Sigmoid colon (tissue), 6 donors: ENCODE measurements at regions not wholly inside any gene's neighbourhood (a gene's known extent, or its start where the extent isn't known, plus 50 kb on each side); places are given as distances from the start of the nearest gene placed in this dataset.

ENCODE experiments used
- DNase-seq: peaks from one replicate; pipeline ENCODE4 v3.0.0-alpha.2; 2019
- H3K27ac ChIP-seq, 4 donors: fragments of 200-600 bp; sonication (generic); one replicate each; pipeline ENCODE4 v1.5.1; 2016 to 2019; ENCODE audit warnings: mild to moderate bottlenecking in 1 of 4
- H3K27me3 ChIP-seq, 3 donors: fragments of 200-600 bp; sonication (generic); one replicate each; pipeline ENCODE4 v1.5.1; 2019; ENCODE audit warnings: mild to moderate bottlenecking in 1 of 3
- H3K36me3 ChIP-seq, 4 donors: fragments of 200-600 bp; sonication (generic); one replicate each; pipeline ENCODE4 v1.5.1; 2016 to 2019
- H3K4me1 ChIP-seq, 4 donors: fragments of 200-600 bp; sonication (generic); one replicate each; pipeline ENCODE4 v1.5.1; 2017 to 2019
- H3K4me3 ChIP-seq, 4 donors: fragments of 200-600 bp; sonication (generic); one replicate each; pipeline ENCODE4 v1.5.1; 2017 to 2019; ENCODE audit warnings: mild to moderate bottlenecking in 2 of 4, moderate library complexity in 1 of 4
- H3K9me3 ChIP-seq, 4 donors: fragments of 200-600 bp in 3 of 4; sonication (generic) in 3 of 4; one replicate each; pipeline versions ENCODE4 v1.5.1 to v1.6.1; 2013 to 2019
- EP300 ChIP-seq, 4 donors: sonication (generic); formaldehyde crosslinking; IDR thresholded peaks; one replicate each; pipeline ENCODE4 v1.6.1; 2017; ENCODE audit warnings: antibody characterized with exemption in 4 of 4
- POLR2A ChIP-seq, 2 donors: fragments of 450-650 bp; IDR thresholded peaks; one replicate each; pipeline ENCODE4 v1.6.1; 2016; ENCODE audit warnings: antibody characterized with exemption in 2 of 2, mild to moderate bottlenecking in 2 of 2, moderate library complexity in 2 of 2
- POLR2AphosphoS5 ChIP-seq, 4 donors: sonication (generic); formaldehyde crosslinking; IDR thresholded peaks; one replicate each; pipeline ENCODE4 v1.6.1; 2017; ENCODE audit warnings: antibody characterized with exemption in 4 of 4
- WGBS, 2 donors: extraction: QIAGEN DNeasy Blood & Tissue Kit; methylation state at CpG; one replicate each; pipeline ENCODE4 v1.1.7; 2013; 5-methylcytosine and 5-hydroxymethylcytosine counted together
- intact Hi-C: fragments of 100-400 bp; cut with DNase I; formaldehyde crosslinking; loops from one replicate; pipeline ENCODE4 v1.15.1; 2023
- TF ChIP-seq, protein P1 (sequence below), 4 experiments: fragments of 450-650 bp in 3 of 4; fragments of 200-600 bp in 1 of 4; IDR thresholded peaks; one replicate each; pipeline ENCODE4 v1.5.1; 2016 to 2019; ENCODE audit warnings: antibody characterized with exemption in 4 of 4, mild to moderate bottlenecking in 3 of 4, moderate library complexity in 2 of 4
- donor health status: healthy with polysubstance abuse.
- donor health status: healthy.

DNA sequence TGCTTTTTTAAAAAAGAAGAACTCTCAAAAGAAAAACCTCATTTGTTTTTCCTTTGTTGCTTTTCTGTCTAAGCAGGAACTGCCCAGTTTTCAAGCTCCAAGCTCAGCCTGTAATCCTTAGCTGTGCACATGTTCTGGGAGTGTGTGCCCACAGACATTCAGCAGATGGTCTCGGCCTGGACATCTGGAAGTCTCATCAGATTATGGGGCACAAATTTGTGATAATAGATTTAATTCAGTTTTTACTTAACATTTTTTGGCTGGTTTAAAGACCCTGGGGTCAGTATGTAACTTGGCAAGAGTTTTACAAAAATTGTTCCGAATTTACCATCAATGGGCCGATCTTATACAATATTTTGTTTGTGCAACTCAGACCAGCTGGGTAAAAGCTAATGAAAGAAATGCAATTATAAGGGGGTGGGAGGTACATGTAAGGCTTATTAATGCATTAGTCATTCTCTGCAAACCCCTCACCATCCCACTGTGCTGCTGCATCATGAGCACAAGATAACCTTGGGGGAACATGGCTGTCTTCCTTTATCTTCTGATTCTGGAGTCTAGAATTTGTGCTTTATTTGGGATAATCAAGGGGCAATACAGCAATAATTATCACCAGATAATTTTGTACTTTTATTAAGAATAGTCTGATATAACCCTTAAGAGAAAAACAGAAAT lies 86.9 kb upstream of the PHOX2B start:
- no peak overlapping the region for H3K27ac ChIP-seq
- WGBS, 2 donors = 90 to 91% methylated on average over 3 of the region's 3 CpGs
- no peaks in the 10 kb centered on the region for H3K36me3 ChIP-seq
- TF ChIP-seq EP300 (IDR thresholded peaks at IDR 0.05) (no peak), POLR2AphosphoS5 (IDR thresholded peaks at IDR 0.05) (no peak), POLR2A (IDR thresholded peaks at IDR 0.05) (no peak)
- TF ChIP-seq, protein P1, sequence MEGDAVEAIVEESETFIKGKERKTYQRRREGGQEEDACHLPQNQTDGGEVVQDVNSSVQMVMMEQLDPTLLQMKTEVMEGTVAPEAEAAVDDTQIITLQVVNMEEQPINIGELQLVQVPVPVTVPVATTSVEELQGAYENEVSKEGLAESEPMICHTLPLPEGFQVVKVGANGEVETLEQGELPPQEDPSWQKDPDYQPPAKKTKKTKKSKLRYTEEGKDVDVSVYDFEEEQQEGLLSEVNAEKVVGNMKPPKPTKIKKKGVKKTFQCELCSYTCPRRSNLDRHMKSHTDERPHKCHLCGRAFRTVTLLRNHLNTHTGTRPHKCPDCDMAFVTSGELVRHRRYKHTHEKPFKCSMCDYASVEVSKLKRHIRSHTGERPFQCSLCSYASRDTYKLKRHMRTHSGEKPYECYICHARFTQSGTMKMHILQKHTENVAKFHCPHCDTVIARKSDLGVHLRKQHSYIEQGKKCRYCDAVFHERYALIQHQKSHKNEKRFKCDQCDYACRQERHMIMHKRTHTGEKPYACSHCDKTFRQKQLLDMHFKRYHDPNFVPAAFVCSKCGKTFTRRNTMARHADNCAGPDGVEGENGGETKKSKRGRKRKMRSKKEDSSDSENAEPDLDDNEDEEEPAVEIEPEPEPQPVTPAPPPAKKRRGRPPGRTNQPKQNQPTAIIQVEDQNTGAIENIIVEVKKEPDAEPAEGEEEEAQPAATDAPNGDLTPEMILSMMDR (IDR thresholded peaks at IDR 0.05) = no peak
- DNase-seq = no peak
- no peak overlapping the region for H3K4me3 ChIP-seq
- H3K9me3 ChIP-seq = no peaks in the 10 kb centered on the region
- H3K27me3 ChIP-seq = peaks cover 0 to 7% (median 0%) of the 10 kb centered on the region in 3 donors
- H3K4me1 ChIP-seq = no peaks in the 10 kb centered on the region
- intact Hi-C loops = no loop called here

DNA sequence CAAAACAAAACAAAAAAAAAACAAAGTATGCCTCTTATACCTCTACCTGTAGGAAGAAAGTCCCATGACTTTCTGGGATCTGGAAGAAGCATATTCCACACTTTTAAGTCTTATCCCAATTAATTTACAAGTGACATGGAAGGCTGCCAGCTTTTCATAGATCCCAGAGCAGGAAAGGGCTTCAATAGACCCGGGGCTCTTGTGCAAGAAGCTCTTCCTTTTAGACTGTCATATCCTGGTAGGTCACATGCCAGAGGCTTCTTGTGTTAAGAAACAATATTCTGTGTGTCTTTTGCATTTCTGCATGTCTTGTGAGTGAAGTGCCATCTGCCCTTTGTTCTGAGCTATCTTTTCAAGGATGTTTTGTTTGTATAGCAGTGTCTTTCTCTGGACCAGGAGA lies 84.4 kb upstream of the PHOX2B start:
- 6 to 19% methylated on average over 1 of the region's 1 CpG for WGBS, 2 donors
- H3K27ac ChIP-seq = no peak overlapping the region
- TF ChIP-seq POLR2A (IDR thresholded peaks at IDR 0.05) (no peak), POLR2AphosphoS5 (IDR thresholded peaks at IDR 0.05) (no peak), EP300 (IDR thresholded peaks at IDR 0.05) (no peak)
- TF ChIP-seq, protein P1 (IDR thresholded peaks at IDR 0.05) = no peak
- no peak overlapping the region for H3K4me3 ChIP-seq
- no peaks in the 10 kb centered on the region for H3K36me3 ChIP-seq
- no peak for DNase-seq
- intact Hi-C loops = no loop called here
- H3K27me3 ChIP-seq = peaks cover 0 to under 1% (median 0%) of the 10 kb centered on the region in 3 donors
- no peaks in the 10 kb centered on the region for H3K4me1 ChIP-seq
- peaks cover 0 to 3% (median 0%) of the 10 kb centered on the region in 4 donors for H3K9me3 ChIP-seq

DNA sequence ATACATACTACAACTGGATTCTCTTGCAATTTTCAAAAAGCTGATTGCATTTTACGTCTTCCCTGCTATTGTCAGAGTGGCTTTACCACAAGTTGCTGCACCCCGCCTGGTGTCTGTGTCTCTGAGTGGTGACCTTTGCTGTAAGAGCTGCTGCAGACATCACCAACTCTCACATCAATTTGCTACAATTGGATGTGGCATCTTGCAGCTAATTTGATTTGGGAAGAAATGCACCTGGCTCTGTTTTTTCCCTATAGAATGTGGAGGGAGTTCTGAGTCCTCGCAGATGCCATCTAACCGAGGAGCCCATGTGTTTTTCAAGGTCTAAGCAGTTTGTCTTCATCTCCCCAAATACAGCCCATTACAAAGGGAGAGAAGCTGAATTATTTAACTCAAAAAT lies 73.8 kb upstream of the PHOX2B start:
- no peak for DNase-seq
- intact Hi-C loops = no loop called here
- 67 to 72% methylated on average over 4 of the region's 4 CpGs for WGBS, 2 donors

DNA sequence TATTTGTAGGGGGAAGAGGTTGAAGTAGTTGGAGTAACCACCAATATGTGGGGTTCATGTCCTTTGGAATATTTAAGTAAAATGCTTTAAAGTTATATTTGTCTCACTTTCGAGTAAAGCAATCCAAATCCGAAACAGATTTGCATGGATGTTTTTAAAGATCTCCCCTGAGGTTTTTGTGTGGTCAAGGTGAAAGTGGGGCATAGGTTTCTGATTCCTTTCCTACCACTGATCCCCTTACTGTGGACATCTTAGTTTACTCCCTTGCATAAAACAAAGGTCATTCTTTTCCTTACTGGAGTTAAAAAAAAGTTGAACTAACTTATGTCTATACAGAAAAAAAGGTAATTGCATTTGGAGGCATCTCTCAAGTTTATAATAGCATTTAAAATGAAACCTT lies 71.9 kb upstream of the PHOX2B start:
- H3K27me3 ChIP-seq = peaks cover 0 to 7% (median 0%) of the 10 kb centered on the region in 3 donors
- no peaks in the 10 kb centered on the region for H3K36me3 ChIP-seq
- TF ChIP-seq EP300 (IDR thresholded peaks at IDR 0.05) (no peak), POLR2A (IDR thresholded peaks at IDR 0.05) (no peak), POLR2AphosphoS5 (IDR thresholded peaks at IDR 0.05) (no peak)
- TF ChIP-seq, protein P1 (IDR thresholded peaks at IDR 0.05) = no peak
- intact Hi-C loops = no loop called here
- no peak overlapping the region for H3K4me3 ChIP-seq
- 81 to 82% methylated on average over 2 of the region's 2 CpGs for WGBS, 2 donors
- no peak overlapping the region for H3K27ac ChIP-seq
- DNase-seq = no peak
- no peaks in the 10 kb centered on the region for H3K4me1 ChIP-seq
- H3K9me3 ChIP-seq = no peaks in the 10 kb centered on the region

More for the DNA sequence above, 73.8 kb upstream of the PHOX2B start:
- no peak overlapping the region for H3K4me3 ChIP-seq
- no peaks in the 10 kb centered on the region for H3K4me1 ChIP-seq
- TF ChIP-seq, protein P1 (IDR thresholded peaks at IDR 0.05) = no peak
- TF ChIP-seq POLR2A (IDR thresholded peaks at IDR 0.05) (no peak), POLR2AphosphoS5 (IDR thresholded peaks at IDR 0.05) (no peak)
- H3K9me3 ChIP-seq = no peaks in the 10 kb centered on the region
- H3K27me3 ChIP-seq = peaks cover 0 to 7% (median 0%) of the 10 kb centered on the region in 3 donors
- no peak overlapping the region for H3K27ac ChIP-seq
- no peaks in the 10 kb centered on the region for H3K36me3 ChIP-seq

DNA sequence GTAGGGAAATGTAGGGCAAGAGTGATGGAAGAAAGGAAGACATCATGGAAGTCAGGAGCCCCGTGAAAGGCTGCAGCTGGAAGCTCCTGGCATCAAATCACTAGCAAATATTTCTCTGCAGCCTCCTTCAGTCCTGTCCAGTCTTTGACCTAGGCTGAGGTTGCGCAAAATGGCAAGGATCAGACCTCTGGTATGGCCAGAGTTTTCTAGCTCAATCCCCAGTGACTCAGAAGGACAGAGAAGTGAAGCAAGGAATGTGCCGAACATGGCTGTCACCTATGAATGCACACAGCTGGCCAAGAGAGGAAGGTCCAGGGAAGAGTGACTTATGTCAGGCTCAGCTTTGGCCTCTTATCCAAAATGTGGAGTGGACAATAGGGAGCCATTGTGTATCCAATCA lies 71.1 kb upstream of the PHOX2B start:
- H3K27ac ChIP-seq = no peak overlapping the region
- H3K9me3 ChIP-seq = no peaks in the 10 kb centered on the region
- intact Hi-C loops = no loop called here
- H3K36me3 ChIP-seq = no peaks in the 10 kb centered on the region
- peaks cover 0 to 7% (median 0%) of the 10 kb centered on the region in 3 donors for H3K27me3 ChIP-seq
- 81 to 88% methylated on average over 3 of the region's 3 CpGs for WGBS, 2 donors
- TF ChIP-seq POLR2AphosphoS5 (IDR thresholded peaks at IDR 0.05) (no peak), POLR2A (IDR thresholded peaks at IDR 0.05) (no peak), EP300 (IDR thresholded peaks at IDR 0.05) (no peak)
- TF ChIP-seq, protein P1 (IDR thresholded peaks at IDR 0.05) = no peak
- H3K4me1 ChIP-seq = no peaks in the 10 kb centered on the region
- DNase-seq = no peak
- no peak overlapping the region for H3K4me3 ChIP-seq
